CD4-positive, alpha-beta T cell (primary cell): ENCODE measurements at regions not wholly inside any gene's neighbourhood (a gene's known extent, or its start where the extent isn't known, plus 50 kb on each side); places are given as distances from the start of the nearest gene placed in this dataset.

ENCODE experiments used
- ATAC-seq: fragments of 200-7000 bp; cut with Tn5 transposase; one replicate; pipeline ENCODE4 v1.10.0; 2022; ENCODE audit warnings: mild to moderate bottlenecking; ENCODE audit not compliant: poor library complexity
- CTCF ChIA-PET: fragments of 350-600 bp; sonication (Branson Sonifier 250); formaldehyde crosslinking; loops from one replicate; lab custom pipeline; 2021; ENCODE audit warnings: antibody characterized with exemption, inconsistent platforms; lab: Charles Lee
- POLR2A ChIA-PET: fragments of 350-600 bp; sonication (Branson Sonifier 250); formaldehyde crosslinking; loops from one replicate; lab custom pipeline; 2021; ENCODE audit warnings: antibody characterized with exemption, inconsistent platforms; lab: Charles Lee
- DNase-seq, 14 experiments: peaks; one replicate each; pipeline ENCODE4 v3.0.0-alpha.2; 2013 to 2020; ENCODE audit warnings: mixed read lengths in 2 of 14
- H3K27ac ChIP-seq, 2 donors: one replicate each; pipeline versions ENCODE4 v1.5.1 to v1.7.0; 2013; ENCODE audit warnings: low read length in 2 of 2, low read depth in 1 of 2, mild to moderate bottlenecking in 1 of 2
- H3K27me3 ChIP-seq, 2 experiments: 1 replicate in 1 of 2; 2 replicates in 1 of 2; pipeline versions ENCODE4 v1.6.1 to v1.7.0; 2013; ENCODE audit warnings: low read length in 2 of 2, control low read depth in 1 of 2, mild to moderate bottlenecking in 1 of 2, moderate library complexity in 1 of 2; ENCODE audit not compliant: insufficient read depth in 2 of 2, control insufficient read depth in 1 of 2
- H3K36me3 ChIP-seq: one replicate; pipeline ENCODE4 v1.6.1; 2013; ENCODE audit warnings: low read length, control low read depth; ENCODE audit not compliant: insufficient read depth
- H3K4me1 ChIP-seq: one replicate; pipeline ENCODE4 v1.6.1; 2013; ENCODE audit warnings: low read length, control low read depth; ENCODE audit not compliant: insufficient read depth
- H3K4me3 ChIP-seq: one replicate; pipeline ENCODE4 v1.5.1; 2013; ENCODE audit warnings: mild to moderate bottlenecking, low read length, moderate library complexity
- H3K9me3 ChIP-seq, 2 experiments: 1 replicate in 1 of 2; 2 replicates in 1 of 2; pipeline versions ENCODE4 v1.6.1 to v1.7.0; 2013; ENCODE audit warnings: low read length in 2 of 2, mild to moderate bottlenecking in 2 of 2, control low read depth in 1 of 2, moderate library complexity in 1 of 2; ENCODE audit not compliant: control insufficient read depth in 1 of 2, insufficient read depth in 1 of 2
- H3K27ac Mint-ChIP-seq: one replicate; pipeline ENCODE4 v1.8.0; 2020; ENCODE audit warnings: mixed read lengths
- H3K27me3 Mint-ChIP-seq: one replicate; pipeline ENCODE4 v1.8.0; 2021; ENCODE audit warnings: mixed read lengths
- H3K36me3 Mint-ChIP-seq: one replicate; pipeline ENCODE4 v1.8.0; 2021; ENCODE audit warnings: low read depth, mixed read lengths
- H3K4me1 Mint-ChIP-seq: one replicate; pipeline ENCODE4 v1.8.0; 2021; ENCODE audit warnings: low read depth, mixed read lengths
- H3K4me3 Mint-ChIP-seq: one replicate; pipeline ENCODE4 v1.8.0; 2020; ENCODE audit warnings: mild to moderate bottlenecking, mixed read lengths
- H3K9me3 Mint-ChIP-seq: one replicate; pipeline ENCODE4 v1.8.0; 2020; ENCODE audit warnings: mixed read lengths
- CTCF ChIP-seq: fragments of 200-600 bp; IDR thresholded peaks from one replicate; pipeline ENCODE4 v1.8.0; 2022; ENCODE audit warnings: antibody characterized with exemption, mild to moderate bottlenecking
- intact Hi-C, 2 experiments: fragments of 100-400 bp; cut with DNase I in 1 of 2; cut with micrococcal nuclease in 1 of 2; formaldehyde crosslinking; loops; one replicate each; pipeline versions ENCODE4 v1.15.1 to v1.9.0; 2023 to 2025; cut with DNase I, micrococcal nuclease

DNA sequence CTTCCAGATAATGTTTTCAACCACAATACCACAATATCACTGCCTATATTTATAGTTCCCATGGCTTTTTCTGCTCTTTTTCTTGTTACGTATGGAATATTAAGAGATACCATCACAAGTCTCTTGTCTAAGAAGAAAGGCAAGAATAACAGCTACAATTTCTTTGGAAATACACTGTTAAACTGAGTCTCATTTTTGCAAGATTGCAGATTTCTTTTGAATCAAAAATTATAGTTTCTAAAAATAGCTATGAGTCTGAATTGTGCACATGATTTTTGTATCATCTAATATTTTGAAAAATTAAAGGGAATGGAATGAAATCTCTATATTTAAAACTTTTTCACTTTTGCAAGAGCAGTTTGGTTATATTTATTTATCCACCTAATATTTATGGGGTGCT is 1120.8 kb downstream of the EFNB2 start:
- Histone ChIP-seq H3K27me3 (no peaks in the 10 kb centered on the region), H3K4me1 (no peaks in the 10 kb centered on the region), H3K27ac (no peak overlapping the region), H3K9me3 (peaks cover 0 to 3% of the 10 kb centered on the region in 2 experiments), H3K36me3 (no peaks in the 10 kb centered on the region), H3K4me3 (no peak overlapping the region)
- H3K9me3 Mint-ChIP-seq, result no peaks in the 10 kb centered on the region
- H3K4me1 Mint-ChIP-seq, result no peaks in the 10 kb centered on the region
- H3K27me3 Mint-ChIP-seq, result no peaks in the 10 kb centered on the region
- H3K4me3 Mint-ChIP-seq, result no peak overlapping the region
- intact Hi-C loops, result no loop called here
- no peaks in the 10 kb centered on the region for H3K36me3 Mint-ChIP-seq
- ATAC-seq, result no peak
- DNase-seq, result no peak
- TF ChIP-seq CTCF, result no peak
- ChIA-PET CTCF (no interaction called here), POLR2A (no interaction called here)
- H3K27ac Mint-ChIP-seq, result no peak overlapping the region

- Histone ChIP-seq H3K4me3 (no peak overlapping the region), H3K27ac (no peak overlapping the region), H3K9me3 (peaks cover 0 to 3% of the 10 kb centered on the region in 2 experiments), H3K27me3 (no peaks in the 10 kb centered on the region), H3K4me1 (no peaks in the 10 kb centered on the region), H3K36me3 (no peaks in the 10 kb centered on the region)
- Mint-ChIP-seq H3K9me3 (no peaks in the 10 kb centered on the region), H3K36me3 (no peaks in the 10 kb centered on the region), H3K27me3 (no peaks in the 10 kb centered on the region), H3K27ac (no peak overlapping the region), H3K4me1 (no peaks in the 10 kb centered on the region), H3K4me3 (no peak overlapping the region)
- intact Hi-C loops, result no loop called here
- ATAC-seq (no peak), DNase-seq (no peak)
- CTCF ChIA-PET, result no interaction called here
- no peak for TF ChIP-seq CTCF
- POLR2A ChIA-PET, result no interaction called here
These were observed 1123.3 kb downstream of the EFNB2 start for GRCh38 chr13:105412171-105412570.

- ATAC-seq (no peak), DNase-seq (peak in 8 of 14 experiments; percentile 1 to 32 (median 12))
- Mint-ChIP-seq H3K9me3 (no peaks in the 10 kb centered on the region), H3K27ac (no peak overlapping the region), H3K36me3 (no peaks in the 10 kb centered on the region), H3K4me1 (no peaks in the 10 kb centered on the region), H3K27me3 (no peaks in the 10 kb centered on the region), H3K4me3 (no peak overlapping the region)
- TF ChIP-seq CTCF, result peak; percentile 9
- H3K27me3 ChIP-seq, result no peaks in the 10 kb centered on the region
- intact Hi-C loops, result no loop called here
- no peak overlapping the region for H3K27ac ChIP-seq
- H3K4me3 ChIP-seq, result no peak overlapping the region
- peaks cover 0 to 3% of the 10 kb centered on the region in 2 experiments for H3K9me3 ChIP-seq
- ChIA-PET POLR2A (no interaction called here), CTCF (interaction anchor here (1.0 kb wide), 1 partner anchor 1126 kb away, joined by 3 read pairs; no protein-coding TSS in a partner anchor)
- H3K36me3 ChIP-seq, result no peaks in the 10 kb centered on the region
- H3K4me1 ChIP-seq, result no peaks in the 10 kb centered on the region
These were observed 1124.9 kb downstream of the EFNB2 start for GRCh38 chr13:105410602-105411001.
